Calu3 (cell line): ENCODE measurements at regions not wholly inside any gene's neighbourhood (a gene's known extent, or its start where the extent isn't known, plus 50 kb on each side); places are given as distances from the start of the nearest gene placed in this dataset.

Experiments used
- BruUV-seq: library from RNA; stranded (reverse); fragments of 400-500 nt; replicated peaks from 2 replicates; lab custom pipeline; 2021; lab: Mats Ljungman, UMichigan
- CTCF ChIA-PET: fragments of 300-600 bp; sonication (Branson Sonifier 250); formaldehyde crosslinking; loops from one replicate; lab custom pipeline; 2022; ENCODE audit warnings: antibody characterized with exemption; lab: Charles Lee
- DNase-seq: peaks from one replicate; pipeline ENCODE4 v3.0.0; 2022
- H3K27ac Mint-ChIP-seq: one replicate; pipeline ENCODE4 v1.8.0; 2022; ENCODE audit warnings: mixed read lengths; ENCODE audit not compliant: unreplicated experiment
- H3K27me3 Mint-ChIP-seq: one replicate; pipeline ENCODE4 v1.8.0; 2022; ENCODE audit warnings: mixed read lengths; ENCODE audit not compliant: unreplicated experiment
- H3K36me3 Mint-ChIP-seq: one replicate; pipeline ENCODE4 v1.8.0; 2022; ENCODE audit warnings: mild to moderate bottlenecking, moderate library complexity, mixed read lengths; ENCODE audit not compliant: insufficient read depth, unreplicated experiment
- H3K4me1 Mint-ChIP-seq: one replicate; pipeline ENCODE4 v1.8.0; 2022; ENCODE audit warnings: mild to moderate bottlenecking, low read depth, mixed read lengths; ENCODE audit not compliant: unreplicated experiment
- H3K4me3 Mint-ChIP-seq: one replicate; pipeline ENCODE4 v1.8.0; 2022; ENCODE audit warnings: mild to moderate bottlenecking, low read depth, moderate library complexity, mixed read lengths; ENCODE audit not compliant: unreplicated experiment
- H3K9me3 Mint-ChIP-seq: one replicate; pipeline ENCODE4 v1.8.0; 2022; ENCODE audit warnings: low read depth, mixed read lengths; ENCODE audit not compliant: unreplicated experiment
- intact Hi-C: fragments of 100-400 bp; cut with micrococcal nuclease; formaldehyde crosslinking; loops from one replicate; pipeline ENCODE4 v1.10.0; 2022; ENCODE audit not compliant: unreplicated experiment
- TF ChIP-seq, protein P1 (sequence below): fragments of 200-600 bp; IDR thresholded peaks from one replicate; pipeline ENCODE4 v1.8.0; 2022; ENCODE audit warnings: antibody characterized with exemption; ENCODE audit not compliant: unreplicated experiment

DNA sequence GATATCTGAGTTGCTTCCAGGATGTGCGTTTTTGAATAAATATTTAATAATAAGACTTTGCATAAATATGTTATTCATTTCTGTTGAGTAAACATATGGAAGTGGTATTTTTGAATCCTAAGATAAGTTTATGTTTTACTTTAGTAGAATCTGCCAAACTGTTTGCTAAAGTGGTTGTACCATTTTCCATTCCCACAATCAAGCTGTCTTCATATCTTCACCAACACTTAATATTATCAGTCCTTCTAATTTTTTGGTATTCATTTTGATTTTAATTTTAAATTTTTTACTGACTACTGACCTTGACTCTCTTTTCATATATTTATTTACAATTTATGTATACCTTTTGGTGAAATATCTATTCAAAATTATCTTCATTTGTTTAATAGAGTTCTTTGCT lies 293.9 kb upstream of the PTCHD4 start:
- TF ChIP-seq, protein P1, sequence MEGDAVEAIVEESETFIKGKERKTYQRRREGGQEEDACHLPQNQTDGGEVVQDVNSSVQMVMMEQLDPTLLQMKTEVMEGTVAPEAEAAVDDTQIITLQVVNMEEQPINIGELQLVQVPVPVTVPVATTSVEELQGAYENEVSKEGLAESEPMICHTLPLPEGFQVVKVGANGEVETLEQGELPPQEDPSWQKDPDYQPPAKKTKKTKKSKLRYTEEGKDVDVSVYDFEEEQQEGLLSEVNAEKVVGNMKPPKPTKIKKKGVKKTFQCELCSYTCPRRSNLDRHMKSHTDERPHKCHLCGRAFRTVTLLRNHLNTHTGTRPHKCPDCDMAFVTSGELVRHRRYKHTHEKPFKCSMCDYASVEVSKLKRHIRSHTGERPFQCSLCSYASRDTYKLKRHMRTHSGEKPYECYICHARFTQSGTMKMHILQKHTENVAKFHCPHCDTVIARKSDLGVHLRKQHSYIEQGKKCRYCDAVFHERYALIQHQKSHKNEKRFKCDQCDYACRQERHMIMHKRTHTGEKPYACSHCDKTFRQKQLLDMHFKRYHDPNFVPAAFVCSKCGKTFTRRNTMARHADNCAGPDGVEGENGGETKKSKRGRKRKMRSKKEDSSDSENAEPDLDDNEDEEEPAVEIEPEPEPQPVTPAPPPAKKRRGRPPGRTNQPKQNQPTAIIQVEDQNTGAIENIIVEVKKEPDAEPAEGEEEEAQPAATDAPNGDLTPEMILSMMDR, result no peak
- no peak overlapping the region for H3K4me3 Mint-ChIP-seq
- BruUV-seq, result no TSS peak
- H3K36me3 Mint-ChIP-seq, result no peaks in the 10 kb centered on the region
- H3K9me3 Mint-ChIP-seq, result peaks cover 2% of the 10 kb centered on the region
- intact Hi-C loops, result no loop called here
- H3K4me1 Mint-ChIP-seq, result no peaks in the 10 kb centered on the region
- CTCF ChIA-PET, result no interaction called here
- no peak overlapping the region for H3K27ac Mint-ChIP-seq
- DNase-seq, result no peak
- H3K27me3 Mint-ChIP-seq, result no peaks in the 10 kb centered on the region

DNA sequence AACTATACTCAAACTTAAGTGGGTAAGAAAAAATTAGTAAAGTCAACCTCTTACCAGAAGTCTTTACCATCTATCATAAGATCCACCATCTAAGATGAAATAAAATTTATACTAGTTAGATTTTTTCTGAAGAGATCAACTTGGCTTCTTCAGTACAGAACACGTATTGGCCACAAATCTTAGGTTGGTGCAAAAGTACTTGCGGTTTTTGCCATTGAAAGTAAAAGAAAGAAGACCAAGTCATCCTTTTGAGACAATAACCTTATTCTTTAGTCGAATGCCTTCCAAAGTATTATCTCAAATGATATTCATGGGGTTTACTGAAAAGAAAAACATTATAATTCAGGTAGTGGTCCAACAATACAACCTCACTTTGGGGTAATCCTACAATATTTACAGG lies 292.6 kb upstream of the PTCHD4 start:
- no peak for DNase-seq
- Mint-ChIP-seq H3K27me3 (no peaks in the 10 kb centered on the region), H3K4me3 (no peak overlapping the region), H3K9me3 (peaks cover 2% of the 10 kb centered on the region), H3K27ac (no peak overlapping the region), H3K36me3 (no peaks in the 10 kb centered on the region), H3K4me1 (no peaks in the 10 kb centered on the region)
- CTCF ChIA-PET, result no interaction called here
- TF ChIP-seq, protein P1, result no peak
- BruUV-seq, result no TSS peak
- intact Hi-C loops, result no loop called here

DNA sequence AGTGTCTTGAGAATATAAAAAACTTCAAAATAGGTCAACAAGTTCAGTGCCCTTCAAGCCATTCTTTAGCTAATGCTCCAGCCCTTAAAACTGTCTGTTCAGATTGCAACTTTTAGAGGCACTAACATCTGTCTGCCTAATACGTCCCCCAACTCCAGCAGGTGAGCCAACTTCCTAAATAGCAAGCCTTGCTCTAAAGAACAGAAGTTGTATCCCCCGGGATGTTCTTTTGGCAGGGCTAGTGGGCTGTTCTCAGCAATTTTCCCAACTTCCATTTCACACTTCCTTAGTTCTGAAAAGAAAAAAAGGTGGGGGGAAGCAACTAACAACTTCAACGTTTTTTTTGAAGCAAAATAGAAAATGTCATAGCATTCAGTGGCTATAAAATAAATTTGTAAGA lies 290.0 kb upstream of the PTCHD4 start:
- Mint-ChIP-seq H3K27me3 (no peaks in the 10 kb centered on the region), H3K4me1 (no peaks in the 10 kb centered on the region), H3K9me3 (peaks cover 2% of the 10 kb centered on the region), H3K27ac (no peak overlapping the region), H3K4me3 (no peak overlapping the region), H3K36me3 (no peaks in the 10 kb centered on the region)
- CTCF ChIA-PET, result no interaction called here
- TF ChIP-seq, protein P1, result no peak
- intact Hi-C loops, result no loop called here
- no TSS peak for BruUV-seq
- no peak for DNase-seq

DNA sequence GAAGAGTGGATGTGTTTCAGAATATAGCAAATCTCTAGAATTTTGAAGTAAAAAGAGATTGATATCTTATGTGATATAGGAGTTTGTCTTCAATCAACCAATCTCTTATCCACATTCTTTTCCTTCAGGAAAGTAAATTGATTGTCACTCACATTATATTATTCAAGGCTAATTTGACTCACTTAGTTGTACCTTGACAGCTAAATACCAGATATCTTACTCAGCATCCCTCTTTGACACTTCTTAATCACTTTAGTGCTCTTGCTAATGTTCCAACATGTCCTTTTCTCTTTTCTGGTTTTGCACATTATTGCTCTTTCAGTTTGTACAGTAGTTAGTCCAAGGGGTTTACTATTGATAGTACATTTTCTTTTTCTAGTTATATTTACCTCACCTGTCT lies 286.9 kb upstream of the PTCHD4 start:
- H3K27me3 Mint-ChIP-seq, result no peaks in the 10 kb centered on the region
- peaks cover 2% of the 10 kb centered on the region for H3K9me3 Mint-ChIP-seq
- TF ChIP-seq, protein P1, result no peak
- no peaks in the 10 kb centered on the region for H3K36me3 Mint-ChIP-seq
- DNase-seq, result no peak
- H3K4me1 Mint-ChIP-seq, result no peaks in the 10 kb centered on the region
- no peak overlapping the region for H3K27ac Mint-ChIP-seq
- no TSS peak for BruUV-seq
- CTCF ChIA-PET, result no interaction called here
- no peak overlapping the region for H3K4me3 Mint-ChIP-seq
- intact Hi-C loops, result no loop called here
